ENCODE measurements at regions not wholly inside any gene's neighbourhood (a gene's known extent, or its start where the extent isn't known, plus 50 kb on each side); places are given as distances from the start of the nearest gene placed in this dataset.

- no peak for DNase-seq
Observed at GRCh38 chr11:64502634-64503033, 53.1 kb upstream of the SLC22A11 start.

- DNase-seq: no peak
Observed at GRCh38 chr11:64503186-64503753, 52.5 kb upstream of the SLC22A11 start.

- no peak for DNase-seq
Observed at GRCh38 chr11:64504999-64505398, 50.7 kb upstream of the SLC22A11 start.

All from DMS153 (cell line).